HAP-1 (cell line): ENCODE measurements at regions not wholly inside any gene's neighbourhood (a gene's known extent, or its start where the extent isn't known, plus 50 kb on each side); places are given as distances from the start of the nearest gene placed in this dataset.

Experiments used
- DNase-seq, 2 experiments: peaks; one replicate each; pipeline ENCODE4 v3.0.0-alpha.2; 2016 to 2020; ENCODE audit warnings: low spot score in 2 of 2
- H3K27me3 ChIP-seq: fragments of 250-450 bp; sonication (Bioruptor Pico); 2 replicates; pipeline ENCODE4 v1.5.1; 2020; ENCODE audit warnings: low read depth, mild to moderate bottlenecking, moderate library complexity
- H3K36me3 ChIP-seq: fragments of 250-450 bp; sonication (Bioruptor Pico); replicated peaks from 2 replicates; pipeline ENCODE4 v1.5.1; 2020; ENCODE audit warnings: mild to moderate bottlenecking
- H3K4me1 ChIP-seq: fragments of 250-450 bp; sonication (Bioruptor Pico); 2 replicates; pipeline ENCODE4 v1.5.1; 2020; ENCODE audit warnings: mild to moderate bottlenecking
- H3K4me3 ChIP-seq: fragments of 250-450 bp; sonication (Bioruptor Pico); 2 replicates; pipeline ENCODE4 v1.5.1; 2020; ENCODE audit warnings: mild to moderate bottlenecking, moderate library complexity
- H3K9me3 ChIP-seq: fragments of 250-450 bp; sonication (Bioruptor Pico); 2 replicates; pipeline ENCODE4 v1.5.1; 2020; ENCODE audit warnings: mild to moderate bottlenecking, moderate library complexity
- in situ Hi-C: fragments of 300-500 bp; cut with MboI; formaldehyde crosslinking; loops from 3 replicates; pipeline ENCODE4 v1.14.3; 2020; ENCODE audit warnings: low sequenced_read_pairs, inconsistent platforms, mixed read lengths

GRCh38 chr6:66675906-66676305 is 968.9 kb upstream of the EYS start:
- in situ Hi-C loops = no loop called here
- no peak overlapping the region for H3K4me3 ChIP-seq
- peak in 1 of 2 experiments; percentile 10 for DNase-seq
- H3K27me3 ChIP-seq = no peaks in the 10 kb centered on the region
- peaks cover 7% of the 10 kb centered on the region for H3K4me1 ChIP-seq
- H3K36me3 ChIP-seq = no peaks in the 10 kb centered on the region
- no peaks in the 10 kb centered on the region for H3K9me3 ChIP-seq

GRCh38 chr6:66664112-66664511 is 957.1 kb upstream of the EYS start:
- H3K9me3 ChIP-seq = no peaks in the 10 kb centered on the region
- DNase-seq = no peak
- H3K4me1 ChIP-seq = no peaks in the 10 kb centered on the region
- H3K36me3 ChIP-seq = no peaks in the 10 kb centered on the region
- no peaks in the 10 kb centered on the region for H3K27me3 ChIP-seq
- H3K4me3 ChIP-seq = no peak overlapping the region
- in situ Hi-C loops = no loop called here

DNA sequence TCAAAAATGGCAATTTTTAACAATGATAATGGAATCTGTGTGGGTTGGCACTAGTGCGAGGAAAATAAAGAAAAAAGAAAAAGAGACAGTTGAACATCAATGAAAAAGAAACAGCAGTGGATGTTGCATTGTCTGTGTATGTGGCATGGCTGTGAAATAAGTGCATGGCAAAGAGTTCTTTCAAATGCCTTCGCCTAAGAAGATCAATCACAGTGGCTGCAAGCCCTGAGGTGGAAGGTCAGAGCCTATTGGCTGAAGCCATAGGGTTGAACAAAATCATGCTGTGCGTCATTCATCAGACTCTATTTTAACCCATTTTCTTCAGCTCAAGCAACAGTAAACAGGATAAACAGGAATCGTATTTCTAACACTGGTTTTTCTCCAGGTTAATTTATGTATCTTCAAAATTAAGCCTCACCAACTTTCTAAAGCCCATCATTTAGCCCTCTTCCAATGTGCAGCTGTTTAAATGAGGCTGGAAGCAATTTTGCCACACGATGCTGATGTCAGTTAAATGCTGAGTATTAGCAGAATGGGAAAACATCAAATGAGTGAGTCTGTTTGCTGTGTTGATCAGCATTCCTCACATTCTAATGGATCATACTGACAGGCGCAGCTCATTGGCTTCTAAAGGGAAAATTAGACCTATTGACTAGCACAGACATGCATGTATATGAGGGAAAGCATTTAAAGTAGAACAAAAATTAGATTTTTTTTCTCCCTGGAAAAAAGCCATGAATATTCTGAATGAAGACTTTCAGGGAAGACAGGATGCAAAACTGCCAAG is 955.9 kb upstream of the EYS start:
- no peaks in the 10 kb centered on the region for H3K36me3 ChIP-seq
- H3K9me3 ChIP-seq = no peaks in the 10 kb centered on the region
- no peak overlapping the region for H3K4me3 ChIP-seq
- no peaks in the 10 kb centered on the region for H3K4me1 ChIP-seq
- in situ Hi-C loops = no loop called here
- no peak for DNase-seq
- H3K27me3 ChIP-seq = no peaks in the 10 kb centered on the region

- H3K4me3 ChIP-seq = no peak overlapping the region
- no peaks in the 10 kb centered on the region for H3K36me3 ChIP-seq
- no peaks in the 10 kb centered on the region for H3K4me1 ChIP-seq
- no peaks in the 10 kb centered on the region for H3K27me3 ChIP-seq
- in situ Hi-C loops = no loop called here
- peak in 1 of 2 experiments; percentile 56 for DNase-seq
- no peaks in the 10 kb centered on the region; the same call in 1 of the 2 replicates for H3K9me3 ChIP-seq
Observed at GRCh38 chr6:66662196-66662595, 955.2 kb upstream of the EYS start.

DNA sequence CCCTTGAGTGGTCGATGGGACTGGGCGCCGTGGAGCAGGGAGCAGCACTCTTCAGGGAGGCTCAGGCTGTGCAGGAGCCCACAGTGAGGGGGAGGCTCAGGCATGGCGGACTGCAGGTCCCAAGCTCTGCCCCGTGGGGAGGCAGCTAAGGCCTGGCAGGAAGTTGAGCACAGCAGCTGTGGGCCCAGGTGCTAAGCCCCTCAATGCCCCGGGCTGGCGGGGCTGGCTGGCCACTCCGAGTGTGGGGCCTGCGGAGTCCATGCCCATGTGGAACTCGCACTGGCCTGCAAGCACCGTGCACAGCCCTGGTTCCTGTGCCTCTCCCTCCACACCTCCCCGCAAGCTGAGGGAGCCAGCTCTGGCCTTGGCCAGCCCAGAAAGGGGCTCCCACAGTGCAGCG is 948.4 kb upstream of the EYS start:
- Histone ChIP-seq H3K36me3 (no peaks in the 10 kb centered on the region), H3K4me1 (no peaks in the 10 kb centered on the region), H3K27me3 (no peaks in the 10 kb centered on the region), H3K4me3 (no peak overlapping the region), H3K9me3 (peaks cover 2% of the 10 kb centered on the region; the same call in 1 of the 2 replicates)
- in situ Hi-C loops = no loop called here
- DNase-seq = no peak

DNA sequence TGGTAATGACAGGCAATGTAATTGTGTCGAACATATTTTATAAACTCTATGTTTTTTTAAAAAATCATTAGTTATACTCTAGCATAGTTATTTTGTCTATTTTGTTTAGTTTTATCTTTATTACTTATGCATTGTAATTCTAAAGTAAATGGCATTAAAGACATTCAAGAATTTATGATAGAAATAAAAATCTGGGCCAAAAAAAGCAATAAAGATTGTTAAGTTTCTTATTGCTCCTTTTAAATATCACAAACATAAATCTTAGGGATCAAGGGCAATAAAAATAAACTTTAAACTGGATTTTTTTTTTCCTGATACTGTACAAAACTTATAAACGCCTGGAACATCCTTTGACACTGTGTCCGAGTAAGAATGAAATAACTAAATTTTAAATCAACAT is 931.5 kb upstream of the EYS start:
- H3K27me3 ChIP-seq = no peaks in the 10 kb centered on the region
- DNase-seq = no peak
- no peaks in the 10 kb centered on the region for H3K36me3 ChIP-seq
- in situ Hi-C loops = no loop called here
- H3K4me1 ChIP-seq = no peaks in the 10 kb centered on the region
- H3K4me3 ChIP-seq = no peak overlapping the region
- H3K9me3 ChIP-seq = no peaks in the 10 kb centered on the region

GRCh38 chr6:66638099-66638498 is 931.1 kb upstream of the EYS start:
- in situ Hi-C loops = no loop called here
- no peaks in the 10 kb centered on the region for H3K4me1 ChIP-seq
- no peak for DNase-seq
- H3K4me3 ChIP-seq = no peak overlapping the region
- no peaks in the 10 kb centered on the region for H3K27me3 ChIP-seq
- H3K36me3 ChIP-seq = no peaks in the 10 kb centered on the region
- H3K9me3 ChIP-seq = no peaks in the 10 kb centered on the region

DNA sequence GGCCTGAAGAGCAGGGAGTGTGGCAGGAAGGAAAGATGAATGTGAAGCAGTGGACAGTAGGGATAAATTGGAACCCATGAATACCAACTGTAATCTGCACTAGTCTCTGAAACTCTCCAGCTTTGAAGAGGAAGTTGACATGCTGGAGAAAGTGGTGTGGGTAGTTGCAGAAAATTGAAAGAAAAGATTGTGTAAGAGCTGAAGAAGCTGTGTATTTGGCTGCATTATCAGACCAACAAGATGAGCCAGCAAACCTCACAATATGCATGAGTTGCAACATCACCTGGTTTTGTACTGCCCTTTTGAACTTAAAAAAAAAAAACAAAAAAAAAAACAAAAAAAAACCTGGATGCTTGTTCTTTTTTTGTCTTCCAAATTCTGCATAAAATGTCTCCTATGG is 921.9 kb upstream of the EYS start:
- in situ Hi-C loops = no loop called here
- no peaks in the 10 kb centered on the region for H3K36me3 ChIP-seq
- H3K4me3 ChIP-seq = no peak overlapping the region
- no peaks in the 10 kb centered on the region for H3K9me3 ChIP-seq
- H3K4me1 ChIP-seq = no peaks in the 10 kb centered on the region
- no peaks in the 10 kb centered on the region for H3K27me3 ChIP-seq
- DNase-seq = no peak

GRCh38 chr6:66623050-66623449 is 916.0 kb upstream of the EYS start:
- no peak for DNase-seq
- Histone ChIP-seq H3K4me1 (no peaks in the 10 kb centered on the region), H3K4me3 (no peak overlapping the region), H3K9me3 (no peaks in the 10 kb centered on the region), H3K27me3 (no peaks in the 10 kb centered on the region), H3K36me3 (no peaks in the 10 kb centered on the region)
- in situ Hi-C loops = no loop called here

- no peaks in the 10 kb centered on the region for H3K36me3 ChIP-seq
- H3K27me3 ChIP-seq = no peaks in the 10 kb centered on the region
- H3K4me1 ChIP-seq = no peaks in the 10 kb centered on the region
- DNase-seq = no peak
- H3K4me3 ChIP-seq = no peak overlapping the region
- H3K9me3 ChIP-seq = no peaks in the 10 kb centered on the region
- in situ Hi-C loops = no loop called here
Observed at GRCh38 chr6:66605971-66606370, 898.9 kb upstream of the EYS start.

- Histone ChIP-seq H3K27me3 (no peaks in the 10 kb centered on the region), H3K9me3 (no peaks in the 10 kb centered on the region), H3K4me3 (no peak overlapping the region), H3K4me1 (no peaks in the 10 kb centered on the region), H3K36me3 (no peaks in the 10 kb centered on the region)
- in situ Hi-C loops = no loop called here
- DNase-seq = no peak
Observed at GRCh38 chr6:66605011-66605410, 898.0 kb upstream of the EYS start.

DNA sequence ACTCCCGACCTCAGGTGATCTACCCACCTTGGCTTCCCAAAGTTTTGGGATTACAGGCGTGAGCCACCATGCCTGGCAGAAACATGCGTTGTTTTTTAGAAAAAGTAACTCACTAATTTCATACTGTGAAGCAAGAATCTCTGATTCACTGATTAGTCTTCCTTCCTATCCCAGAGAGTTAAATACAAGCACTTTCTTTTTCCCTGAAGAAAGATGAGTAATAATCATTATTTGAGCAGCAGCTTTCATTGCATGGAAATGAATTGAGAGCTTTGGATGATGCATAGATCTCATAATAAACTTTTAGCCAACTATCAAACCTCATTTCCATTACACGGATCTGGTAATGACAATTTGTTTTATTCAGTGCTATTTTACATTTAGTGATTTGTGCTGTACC is 892.5 kb upstream of the EYS start:
- in situ Hi-C loops = no loop called here
- DNase-seq = no peak
- H3K36me3 ChIP-seq = no peaks in the 10 kb centered on the region
- H3K27me3 ChIP-seq = no peaks in the 10 kb centered on the region
- no peaks in the 10 kb centered on the region; the same call in 1 of the 2 replicates for H3K4me1 ChIP-seq
- H3K4me3 ChIP-seq = no peak overlapping the region
- H3K9me3 ChIP-seq = no peaks in the 10 kb centered on the region

GRCh38 chr6:66578362-66578761 is 871.3 kb upstream of the EYS start:
- no peaks in the 10 kb centered on the region for H3K36me3 ChIP-seq
- no peaks in the 10 kb centered on the region for H3K4me1 ChIP-seq
- H3K9me3 ChIP-seq = no peaks in the 10 kb centered on the region
- in situ Hi-C loops = no loop called here
- H3K27me3 ChIP-seq = no peaks in the 10 kb centered on the region
- DNase-seq = no peak
- H3K4me3 ChIP-seq = no peak overlapping the region

DNA sequence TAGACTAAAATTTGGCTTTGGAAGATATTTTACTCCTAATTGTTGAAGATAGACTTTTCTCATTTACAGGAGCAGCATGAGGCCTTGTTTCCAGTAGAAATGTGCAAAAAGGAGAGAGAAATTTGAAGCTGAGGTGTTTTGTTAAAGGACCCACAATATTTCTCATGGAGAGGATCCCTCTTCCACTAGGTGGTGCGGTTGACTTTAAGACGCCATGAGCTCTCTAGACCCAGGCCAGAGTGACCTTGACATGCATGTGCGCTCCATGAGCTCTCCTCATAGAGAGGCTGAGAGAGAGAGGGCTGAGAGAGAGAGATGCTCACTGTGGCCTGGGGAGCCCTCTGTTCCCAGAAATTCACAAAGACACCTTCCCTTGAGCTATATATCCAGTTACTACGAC is 861.2 kb upstream of the EYS start:
- H3K27me3 ChIP-seq = no peaks in the 10 kb centered on the region
- H3K4me3 ChIP-seq = no peak overlapping the region
- DNase-seq = peak in 1 of 2 experiments; percentile 21
- H3K36me3 ChIP-seq = no peaks in the 10 kb centered on the region
- H3K4me1 ChIP-seq = peaks cover 9% of the 10 kb centered on the region
- in situ Hi-C loops = no loop called here
- no peaks in the 10 kb centered on the region for H3K9me3 ChIP-seq

GRCh38 chr6:66561479-66561878 is 854.5 kb upstream of the EYS start:
- Histone ChIP-seq H3K27me3 (no peaks in the 10 kb centered on the region), H3K9me3 (no peaks in the 10 kb centered on the region), H3K36me3 (no peaks in the 10 kb centered on the region), H3K4me3 (no peak overlapping the region), H3K4me1 (peaks cover 9% of the 10 kb centered on the region)
- no peak for DNase-seq
- in situ Hi-C loops = no loop called here
